Activated CD8-positive, alpha-beta memory T cell treated with anti-CD3 and anti-CD28 coated beads, Interleukin-2, amount 50 U/mL, for 4 hours (primary cell): ENCODE measurements at regions not wholly inside any gene's neighbourhood (a gene's known extent, or its start where the extent isn't known, plus 50 kb on each side); places are given as distances from the start of the nearest gene placed in this dataset.

Experiments used
- DNase-seq: peaks from one replicate; pipeline ENCODE4 v3.0.0-alpha.2; 2020

DNA sequence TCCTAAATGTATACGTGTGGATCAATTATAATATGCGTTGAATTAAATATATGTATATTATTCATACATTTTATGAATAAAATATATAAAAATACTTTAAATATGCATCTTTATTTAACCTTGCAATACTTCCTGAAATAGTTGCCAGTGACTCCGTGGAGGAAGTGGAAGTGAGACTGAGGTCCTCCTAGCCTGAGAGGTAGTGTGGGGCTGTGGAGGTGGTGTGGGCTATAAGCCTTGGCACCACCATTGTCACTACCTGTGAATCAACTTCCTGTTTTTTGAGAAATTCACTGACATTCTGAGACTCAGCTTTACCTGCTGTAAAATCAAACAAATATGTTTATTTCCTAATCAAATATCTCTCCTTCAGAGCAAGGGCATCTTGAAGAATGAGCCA, 514.2 kb downstream of the VRK1 start:
- no peak for DNase-seq

DNA sequence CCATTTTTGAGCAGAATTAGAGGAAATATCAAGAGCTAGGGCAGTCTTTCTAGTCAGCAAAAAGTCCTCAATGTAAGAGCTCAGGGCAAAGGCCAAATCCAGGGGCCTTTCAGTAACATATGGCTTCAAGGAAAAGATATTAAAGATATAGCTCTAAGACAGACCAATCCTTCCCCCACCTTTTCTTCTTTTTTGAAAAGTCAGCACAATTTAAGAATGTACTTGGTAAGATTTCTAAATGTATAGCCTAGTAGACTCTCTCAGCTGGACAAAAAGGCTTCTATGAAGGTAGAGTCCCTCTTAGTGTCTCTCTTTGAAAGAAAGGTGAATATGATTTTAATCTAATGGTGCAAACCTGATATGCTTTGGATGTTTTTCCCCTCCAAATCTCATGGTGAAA, 515.7 kb downstream of the VRK1 start:
- no peak for DNase-seq

- DNase-seq: no peak
These were observed 518.6 kb downstream of the VRK1 start for GRCh38 chr14:97315790-97316189.

GRCh38 chr14:97318380-97318779, 521.2 kb downstream of the VRK1 start:
- no peak for DNase-seq

DNA sequence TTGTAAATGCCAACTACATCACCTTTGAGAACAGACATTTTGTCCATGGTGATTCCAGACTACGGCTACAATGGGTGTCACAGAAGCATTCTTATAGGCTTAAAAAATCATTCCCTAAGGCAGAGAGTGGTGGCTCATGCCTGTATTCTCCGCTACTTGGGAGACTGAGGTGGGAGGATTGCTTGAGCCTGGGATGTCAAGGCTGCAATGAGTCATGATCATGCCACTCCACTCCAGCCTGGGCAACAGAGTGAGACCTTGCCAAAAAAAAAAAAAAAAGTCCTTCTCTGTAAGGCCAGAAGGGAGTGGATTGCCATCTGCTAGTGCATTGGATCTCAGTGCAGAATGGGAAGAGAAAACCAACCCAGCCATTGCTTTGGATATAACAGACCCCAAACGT, 522.5 kb downstream of the VRK1 start:
- DNase-seq: no peak

GRCh38 chr14:97328743-97329142, 531.6 kb downstream of the VRK1 start:
- DNase-seq: no peak

DNA sequence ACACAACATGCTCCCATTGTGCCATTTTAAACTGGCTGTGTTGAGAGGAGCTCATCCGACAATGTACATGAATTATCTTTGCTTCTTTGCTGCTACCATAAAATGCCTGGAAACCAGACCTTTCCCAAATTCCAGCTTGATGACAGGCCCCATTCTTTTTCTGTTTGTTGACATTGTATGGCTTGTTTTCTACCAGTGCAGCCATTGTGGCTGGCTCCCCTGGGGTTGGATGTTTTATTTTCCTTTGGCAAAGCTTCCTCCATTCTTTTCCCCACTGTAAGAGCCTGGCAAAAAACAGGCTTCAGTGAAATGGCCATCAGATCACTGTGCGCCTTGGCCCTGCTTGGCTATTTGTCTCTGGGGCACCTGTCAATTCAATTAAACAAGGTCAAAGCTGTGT, 532.5 kb downstream of the VRK1 start:
- no peak for DNase-seq

GRCh38 chr14:97331058-97331457, 533.9 kb downstream of the VRK1 start:
- DNase-seq: no peak

DNA sequence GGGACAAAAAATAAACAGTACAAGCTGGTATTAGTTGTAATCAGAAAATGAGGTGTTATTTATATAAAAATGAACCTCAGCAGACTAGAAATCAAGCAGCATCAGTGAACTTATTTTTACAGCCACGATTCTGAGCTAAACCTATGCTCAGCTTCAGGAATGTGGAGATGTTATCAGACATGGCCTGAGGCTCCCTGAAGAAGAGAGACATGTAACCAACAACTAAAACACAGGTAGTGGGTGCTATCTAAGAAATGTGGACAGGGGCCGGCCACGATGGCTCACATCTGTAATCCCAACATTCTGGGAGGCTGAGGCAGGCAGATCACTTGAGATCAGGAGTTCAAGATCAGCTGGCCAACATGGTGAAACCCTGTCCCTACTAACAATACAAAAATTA, 534.3 kb downstream of the VRK1 start:
- DNase-seq: no peak

GRCh38 chr14:97336179-97336578, 539.0 kb downstream of the VRK1 start:
- no peak for DNase-seq

DNA sequence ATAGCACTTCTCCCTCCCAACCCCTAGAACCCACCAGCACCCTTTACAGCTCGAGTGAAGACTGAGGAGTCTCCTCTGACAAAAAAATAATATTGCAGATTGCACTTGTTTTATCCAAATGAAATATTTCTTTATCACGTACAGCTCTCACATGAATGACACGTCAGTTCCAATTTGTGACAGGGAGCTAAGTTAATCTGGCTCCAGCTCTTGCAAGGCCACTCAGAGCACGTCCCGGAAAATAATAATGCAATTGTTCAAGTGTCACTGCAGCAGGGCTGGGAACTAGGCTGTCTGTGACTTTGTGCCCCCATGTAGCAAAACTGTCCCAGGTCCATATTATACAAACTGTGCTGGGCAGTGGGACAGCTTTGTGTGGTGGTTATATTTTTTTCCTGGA, 539.6 kb downstream of the VRK1 start:
- DNase-seq: no peak

GRCh38 chr14:97337267-97337666, 540.1 kb downstream of the VRK1 start:
- DNase-seq: no peak

DNA sequence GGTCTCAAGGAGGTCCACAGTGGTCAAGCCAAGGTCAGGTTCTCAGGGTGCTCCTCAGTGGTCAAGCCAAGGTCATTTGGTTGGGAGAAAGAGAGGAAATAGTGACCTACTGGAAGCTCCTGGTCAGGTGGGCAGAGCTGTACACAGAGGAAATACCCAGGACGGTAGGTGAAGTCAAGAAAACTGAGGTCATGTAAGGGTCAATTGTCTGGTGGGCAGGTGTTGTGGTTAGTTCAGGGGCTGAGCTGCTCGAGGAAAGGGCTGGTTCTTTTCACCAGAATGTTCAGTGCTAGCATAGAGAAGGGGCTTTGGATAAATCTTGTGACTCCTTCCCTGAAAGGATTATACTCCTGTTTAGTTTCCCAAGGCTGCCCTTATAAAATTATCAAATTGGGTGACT, 540.5 kb downstream of the VRK1 start:
- DNase-seq: no peak

DNA sequence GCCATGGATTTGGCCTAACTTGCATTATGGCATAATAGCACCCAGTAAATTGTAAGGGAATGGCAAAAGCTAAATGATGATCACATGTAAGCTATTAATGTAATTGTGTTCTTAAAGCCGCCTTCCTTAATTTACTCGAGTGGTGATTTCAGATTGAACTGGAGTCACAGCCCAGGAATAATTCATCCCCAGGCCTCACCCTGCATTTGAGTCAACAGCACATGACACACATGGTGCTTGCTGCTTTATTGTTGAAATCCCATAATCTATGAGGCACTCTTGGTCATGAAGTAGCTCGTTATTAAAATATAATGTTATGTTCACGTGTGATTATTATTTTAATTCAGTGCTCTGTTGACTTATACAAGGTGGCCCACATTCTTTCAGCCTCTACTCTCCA, 547.5 kb downstream of the VRK1 start:
- no peak for DNase-seq

DNA sequence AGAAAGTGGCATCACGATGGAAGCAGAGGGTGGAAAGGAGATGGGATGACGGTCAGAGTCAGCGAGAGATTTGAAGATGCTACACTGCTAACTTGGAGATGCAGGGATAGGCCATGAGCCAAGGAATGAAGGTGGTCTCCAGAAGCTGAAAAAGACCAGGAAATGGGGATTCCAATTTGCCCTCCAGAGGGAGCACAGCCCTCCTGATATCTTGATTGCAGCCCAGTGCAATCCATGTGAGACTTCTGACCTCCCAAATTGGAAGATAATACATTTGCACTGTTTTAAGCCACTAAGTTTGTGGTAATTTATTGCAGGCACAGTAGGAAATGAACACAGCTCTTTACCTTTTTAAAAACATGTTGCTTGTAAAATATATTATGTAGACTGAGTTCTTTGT, 549.5 kb downstream of the VRK1 start:
- DNase-seq: no peak

DNA sequence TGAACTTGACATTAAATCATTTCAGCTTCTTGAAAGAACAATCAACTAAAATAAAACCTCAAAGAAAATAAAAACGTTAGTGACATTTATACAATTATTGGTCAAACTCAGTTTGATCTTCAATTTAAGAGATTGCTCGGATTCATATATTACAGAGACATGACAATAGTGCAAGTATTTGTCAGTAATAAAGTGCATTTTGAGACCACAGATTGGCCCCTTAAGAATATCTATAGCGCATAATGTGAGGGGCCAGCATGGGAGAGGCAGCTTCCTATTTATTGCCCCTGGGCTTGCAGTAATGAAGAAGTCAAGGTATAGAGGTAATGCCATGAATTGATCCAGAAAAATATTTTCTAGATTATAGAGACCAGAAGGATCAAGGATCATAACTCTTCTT, 552.3 kb downstream of the VRK1 start:
- no peak for DNase-seq

GRCh38 chr14:97349946-97350345, 552.8 kb downstream of the VRK1 start:
- DNase-seq: no peak

DNA sequence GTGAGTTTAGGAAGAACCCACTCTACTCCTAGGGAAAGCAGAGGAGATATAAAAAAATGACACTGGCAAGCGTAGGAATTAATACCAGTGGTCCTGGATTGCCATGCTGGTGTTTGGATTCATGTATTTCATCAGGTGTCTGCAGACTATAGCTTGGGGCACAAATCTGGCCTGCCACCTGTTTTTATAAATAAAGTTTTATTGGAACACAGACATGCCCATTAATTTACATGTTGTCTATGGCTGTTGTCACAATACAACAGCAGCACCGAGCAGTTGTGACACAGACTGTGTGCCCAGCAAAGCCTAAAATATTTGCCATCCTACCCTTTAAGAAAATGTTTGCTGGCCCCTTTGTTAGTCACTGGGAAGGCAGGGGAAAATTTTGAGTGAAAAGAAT, 553.2 kb downstream of the VRK1 start:
- no peak for DNase-seq

GRCh38 chr14:97350894-97351731, 553.9 kb downstream of the VRK1 start:
- DNase-seq: no peak

DNA sequence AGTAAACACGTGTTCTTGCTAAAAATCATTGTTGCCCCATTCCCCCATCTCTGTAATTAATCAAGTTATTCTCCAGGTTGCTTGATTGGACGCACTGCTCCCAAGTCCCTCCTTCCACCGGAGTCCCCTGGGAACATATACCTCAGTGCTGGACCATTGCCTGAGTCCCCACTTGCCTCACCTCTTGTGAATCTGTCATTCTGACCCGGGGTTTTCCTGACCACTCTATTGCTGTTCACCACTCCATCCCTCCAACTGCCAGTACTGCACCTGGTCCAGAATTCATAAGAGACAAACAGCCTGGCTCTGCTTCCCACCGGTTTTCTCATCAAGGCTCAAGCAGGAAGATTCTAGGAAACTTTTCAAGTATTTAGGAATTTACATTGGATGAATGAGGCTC, 555.9 kb downstream of the VRK1 start:
- DNase-seq: no peak

- no peak for DNase-seq
These were observed 557.0 kb downstream of the VRK1 start for GRCh38 chr14:97354119-97354722.

DNA sequence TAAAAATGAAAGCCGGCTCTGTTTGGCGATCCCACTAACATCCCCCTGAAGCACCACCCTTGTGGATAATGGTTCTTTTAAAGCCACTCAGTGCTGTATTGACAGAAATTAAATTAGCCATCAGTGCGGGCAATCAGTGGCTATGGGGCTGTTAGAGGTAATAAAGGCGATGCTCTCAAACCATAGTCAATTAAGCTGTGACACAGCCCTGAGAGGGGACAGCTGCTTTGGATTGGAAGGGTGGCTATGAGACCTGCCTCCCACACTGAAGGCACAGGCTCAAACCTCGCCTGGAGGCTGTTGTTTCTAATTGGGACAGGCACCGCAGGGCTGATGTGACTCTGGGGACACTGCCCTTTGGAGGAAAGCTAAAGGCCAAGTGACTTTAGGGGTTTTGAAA, 562.2 kb downstream of the VRK1 start:
- no peak for DNase-seq

- DNase-seq: no peak
These were observed 564.0 kb downstream of the VRK1 start for GRCh38 chr14:97361181-97361580.

GRCh38 chr14:97361958-97362357, 564.8 kb downstream of the VRK1 start:
- no peak for DNase-seq

DNA sequence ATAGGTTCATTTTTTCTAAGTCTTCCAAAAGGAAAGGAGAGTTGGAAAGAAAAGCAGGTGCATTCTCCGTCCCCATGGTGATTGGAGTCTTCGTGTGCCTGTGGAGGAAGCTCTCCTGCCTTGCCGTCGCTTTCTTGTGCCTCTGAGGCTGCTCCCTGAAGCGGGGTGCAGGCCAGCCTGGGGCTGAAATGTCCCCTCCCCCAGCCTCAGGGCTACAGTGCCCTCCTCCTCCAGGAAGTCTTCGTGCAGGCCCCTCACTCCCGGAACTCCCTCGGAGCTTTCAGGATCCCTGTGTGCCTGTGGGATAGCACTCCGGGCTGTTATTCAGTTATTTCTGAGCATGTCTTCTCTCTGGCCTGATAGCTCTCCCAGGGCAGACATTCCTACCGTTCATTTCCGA, 569.2 kb downstream of the VRK1 start:
- DNase-seq: no peak
